ENCODE measurements at regions not wholly inside any gene's neighbourhood (a gene's known extent, or its start where the extent isn't known, plus 50 kb on each side); places are given as distances from the start of the nearest gene placed in this dataset.
"Not testable (repeated sequence)": the region's sequence is repeated elsewhere in the genome, so short reads cannot be mapped to it uniquely, and the experiment has no call there.

DNA sequence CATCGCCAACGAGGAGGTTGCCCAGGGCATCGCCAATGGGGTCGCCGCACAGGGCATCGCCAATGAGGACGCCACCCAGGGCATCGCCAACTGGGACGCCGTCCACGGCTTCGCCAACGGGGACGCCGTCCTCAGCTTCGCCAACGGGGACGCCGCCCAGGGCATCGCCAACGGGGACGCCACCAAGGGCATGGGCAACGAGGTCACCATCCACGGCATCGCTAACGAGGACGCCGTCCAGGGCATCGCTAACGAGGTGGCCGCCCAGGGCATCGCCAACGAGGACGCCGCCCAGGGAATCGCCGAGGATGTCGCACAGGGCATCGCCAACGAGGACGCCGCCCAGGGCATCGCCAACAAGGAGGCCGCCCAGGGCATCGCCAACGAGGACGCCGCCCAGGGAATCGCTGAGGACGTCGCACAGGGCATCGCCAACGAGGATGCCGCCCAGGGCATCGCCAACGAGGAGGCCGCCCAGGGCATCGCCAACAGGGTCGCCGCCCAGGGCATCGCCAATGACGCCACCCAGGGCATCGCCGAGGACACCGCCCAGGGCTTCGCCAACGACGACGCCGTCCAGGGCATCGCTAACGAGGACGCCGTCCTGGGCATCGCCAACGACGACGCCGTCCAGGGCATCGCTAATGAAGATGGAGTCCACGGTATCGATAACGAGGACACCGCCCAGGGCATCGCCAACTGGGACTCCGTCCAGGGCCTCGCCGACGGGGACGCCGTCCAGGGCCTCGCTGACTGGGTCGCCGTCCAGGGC is 945.7 kb downstream of the TUBA3C start:
- Histone ChIP-seq H3K4me3 (no peak overlapping the region), H3K9me3 (peaks cover 0 to 10% of the 10 kb centered on the region in 2 donors), H3K4me1 (no peaks in the 10 kb centered on the region), H3K27me3 (no peaks in the 10 kb centered on the region), H3K36me3 (no peaks in the 10 kb centered on the region), H3K27ac (no peak overlapping the region)
- TF ChIP-seq, protein P1, sequence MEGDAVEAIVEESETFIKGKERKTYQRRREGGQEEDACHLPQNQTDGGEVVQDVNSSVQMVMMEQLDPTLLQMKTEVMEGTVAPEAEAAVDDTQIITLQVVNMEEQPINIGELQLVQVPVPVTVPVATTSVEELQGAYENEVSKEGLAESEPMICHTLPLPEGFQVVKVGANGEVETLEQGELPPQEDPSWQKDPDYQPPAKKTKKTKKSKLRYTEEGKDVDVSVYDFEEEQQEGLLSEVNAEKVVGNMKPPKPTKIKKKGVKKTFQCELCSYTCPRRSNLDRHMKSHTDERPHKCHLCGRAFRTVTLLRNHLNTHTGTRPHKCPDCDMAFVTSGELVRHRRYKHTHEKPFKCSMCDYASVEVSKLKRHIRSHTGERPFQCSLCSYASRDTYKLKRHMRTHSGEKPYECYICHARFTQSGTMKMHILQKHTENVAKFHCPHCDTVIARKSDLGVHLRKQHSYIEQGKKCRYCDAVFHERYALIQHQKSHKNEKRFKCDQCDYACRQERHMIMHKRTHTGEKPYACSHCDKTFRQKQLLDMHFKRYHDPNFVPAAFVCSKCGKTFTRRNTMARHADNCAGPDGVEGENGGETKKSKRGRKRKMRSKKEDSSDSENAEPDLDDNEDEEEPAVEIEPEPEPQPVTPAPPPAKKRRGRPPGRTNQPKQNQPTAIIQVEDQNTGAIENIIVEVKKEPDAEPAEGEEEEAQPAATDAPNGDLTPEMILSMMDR (IDR thresholded peaks at IDR 0.05) = no peak
- TF ChIP-seq POLR2A (IDR thresholded peaks at IDR 0.05) (no peak), POLR2AphosphoS5 (IDR thresholded peaks at IDR 0.05) (no peak)
- intact Hi-C loops (cut with DNase I; ENCODE audit: low total_unique reads) = no loop called here
- DNase-seq (ENCODE audit: low spot score in 2 of 2) = no peak

DNA sequence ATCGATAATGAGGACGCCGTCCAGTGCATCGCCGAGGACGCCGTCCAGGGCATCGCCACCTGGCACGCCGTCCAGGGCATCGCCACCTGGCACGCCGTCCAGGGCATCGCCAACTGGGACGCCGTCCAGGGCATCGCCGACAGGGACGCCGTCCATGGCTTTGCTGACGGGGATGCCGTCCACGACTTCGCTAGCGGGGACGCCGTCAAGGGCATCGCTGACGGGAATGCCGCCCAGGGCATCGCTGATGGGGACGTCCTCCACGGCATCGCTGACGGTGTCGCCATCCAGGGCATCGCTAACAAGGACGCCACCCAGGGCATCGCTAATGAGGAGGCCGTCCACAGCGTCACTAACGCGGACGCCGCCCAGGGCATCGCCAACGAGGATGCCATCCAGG is 946.5 kb downstream of the TUBA3C start:
- Histone ChIP-seq H3K36me3 (no peaks in the 10 kb centered on the region), H3K27me3 (no peaks in the 10 kb centered on the region), H3K9me3 (peaks cover 0 to 10% of the 10 kb centered on the region in 2 donors), H3K4me3 (no peak overlapping the region), H3K4me1 (no peaks in the 10 kb centered on the region), H3K27ac (no peak overlapping the region)
- TF ChIP-seq POLR2AphosphoS5 (IDR thresholded peaks at IDR 0.05) (no peak), POLR2A (IDR thresholded peaks at IDR 0.05) (no peak)
- TF ChIP-seq, protein P1 (IDR thresholded peaks at IDR 0.05) = no peak
- intact Hi-C loops (cut with DNase I; ENCODE audit: low total_unique reads) = no loop called here
- DNase-seq (ENCODE audit: low spot score in 2 of 2) = no peak

DNA sequence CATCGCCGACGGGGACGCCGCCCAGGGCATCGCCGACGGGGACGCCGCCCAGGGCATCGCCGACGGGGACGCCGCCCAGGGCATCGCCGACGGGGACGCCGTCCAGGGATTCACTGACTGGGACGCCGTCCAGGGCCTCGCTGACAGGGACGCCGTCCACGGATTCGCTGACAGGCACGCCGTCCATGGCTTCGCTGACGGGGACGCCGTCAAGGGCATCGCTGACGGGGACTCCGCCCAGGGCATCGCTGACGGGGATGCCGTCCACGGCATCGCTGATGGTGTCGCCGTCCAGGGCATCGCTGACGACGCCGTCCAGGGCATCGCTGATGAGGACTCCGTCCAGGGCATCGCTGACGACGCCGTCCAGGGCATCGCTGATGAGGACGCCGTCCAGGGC is 947.2 kb downstream of the TUBA3C start:
- DNase-seq (ENCODE audit: low spot score in 2 of 2); H3K27ac ChIP-seq; H3K36me3 ChIP-seq; H3K27me3 ChIP-seq; H3K4me1 ChIP-seq; intact Hi-C loops (cut with DNase I; ENCODE audit: low total_unique reads); H3K4me3 ChIP-seq; H3K9me3 ChIP-seq: not testable (repeated sequence)

DNA sequence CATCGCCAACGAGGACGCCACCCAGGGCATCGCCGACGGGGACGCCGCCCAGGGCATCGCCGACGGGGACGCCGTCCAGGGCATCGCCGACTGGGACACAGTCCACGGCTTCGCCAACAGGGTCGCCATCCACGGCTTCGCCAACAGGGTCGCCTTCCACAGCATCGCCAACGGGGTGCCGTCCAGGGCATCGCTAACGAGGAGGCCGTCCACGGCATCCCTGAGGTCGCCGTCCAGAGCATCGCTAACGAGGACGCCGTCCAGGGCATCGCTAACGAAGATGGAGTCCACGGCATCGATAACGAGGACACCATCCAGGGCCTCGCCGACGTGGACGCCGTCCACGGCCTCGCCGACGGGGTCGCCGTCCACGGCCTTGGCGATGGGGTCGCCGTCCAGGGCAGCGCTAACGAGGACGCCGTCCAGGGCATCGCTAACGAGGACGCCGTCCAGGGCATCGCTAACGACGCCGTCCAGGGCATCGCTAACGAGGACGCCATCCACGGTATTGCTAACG is 947.8 kb downstream of the TUBA3C start:
- Histone ChIP-seq H3K27me3 (no peaks in the 10 kb centered on the region), H3K36me3 (no peaks in the 10 kb centered on the region), H3K27ac (no peak overlapping the region), H3K4me3 (no peak overlapping the region), H3K9me3 (peaks cover 0 to 10% of the 10 kb centered on the region in 2 donors), H3K4me1 (no peaks in the 10 kb centered on the region)
- intact Hi-C loops (cut with DNase I; ENCODE audit: low total_unique reads) = no loop called here
- no peak for TF ChIP-seq POLR2A (IDR thresholded peaks at IDR 0.05)
- TF ChIP-seq, protein P1 (IDR thresholded peaks at IDR 0.05) = no peak
- no peak for DNase-seq (ENCODE audit: low spot score in 2 of 2)

DNA sequence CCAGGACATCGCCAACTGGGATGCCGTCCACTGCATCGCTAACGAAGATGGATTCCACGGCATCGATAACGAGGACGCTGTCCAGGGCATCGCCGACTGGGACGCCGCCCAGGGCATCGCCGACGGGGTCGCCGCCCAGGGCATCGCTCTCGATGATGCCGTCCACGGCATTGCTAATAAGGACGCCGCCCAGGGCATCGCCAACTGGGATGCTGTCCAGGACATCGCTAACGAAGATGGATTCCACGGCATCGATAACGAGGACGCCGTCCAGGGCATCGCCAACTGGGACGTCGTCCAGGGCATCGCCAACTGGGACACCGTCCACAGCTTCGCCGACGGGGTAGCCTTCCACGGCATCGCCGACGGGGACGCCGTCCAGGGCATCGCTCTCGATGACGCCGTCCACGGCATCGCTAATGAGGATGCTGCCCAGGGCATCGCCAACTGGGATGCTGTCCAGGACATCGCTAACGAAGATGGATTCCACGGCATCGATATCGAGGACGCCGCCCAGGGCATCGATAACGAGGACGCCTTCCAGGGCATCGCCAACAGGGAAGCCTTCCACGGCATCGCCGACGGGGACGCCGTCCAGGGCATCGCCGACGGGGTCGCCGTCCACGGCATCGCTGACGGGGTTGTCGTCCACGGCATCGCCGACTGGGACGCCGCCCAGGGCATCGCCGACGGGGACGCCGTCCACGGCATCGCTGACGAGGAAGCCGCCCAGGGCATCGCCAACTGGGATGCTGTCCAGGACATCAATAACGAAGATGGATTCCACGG is 948.4 kb downstream of the TUBA3C start:
- no peaks in the 10 kb centered on the region for H3K4me1 ChIP-seq
- TF ChIP-seq POLR2A (IDR thresholded peaks at IDR 0.05) (no peak), POLR2AphosphoS5 (IDR thresholded peaks at IDR 0.05) (no peak)
- TF ChIP-seq, protein P1 (IDR thresholded peaks at IDR 0.05) = no peak
- no peak for DNase-seq (ENCODE audit: low spot score in 2 of 2)
- H3K9me3 ChIP-seq = peaks cover 0 to 10% of the 10 kb centered on the region in 2 donors
- H3K4me3 ChIP-seq = no peak overlapping the region
- H3K36me3 ChIP-seq = no peaks in the 10 kb centered on the region
- no peak overlapping the region for H3K27ac ChIP-seq
- no peaks in the 10 kb centered on the region for H3K27me3 ChIP-seq
- intact Hi-C loops (cut with DNase I; ENCODE audit: low total_unique reads) = no loop called here

Data from breast epithelium (tissue), 4 donors.